DMS 273 (cell line): ENCODE measurements at regions not wholly inside any gene's neighbourhood (a gene's known extent, or its start where the extent isn't known, plus 50 kb on each side); places are given as distances from the start of the nearest gene placed in this dataset.
"Not testable (repeated sequence)": the region's sequence is repeated elsewhere in the genome, so short reads cannot be mapped to it uniquely, and the experiment has no call there.

ENCODE experiments used
- DNase-seq: peaks from one replicate; lab custom pipeline; 2025; ENCODE audit not compliant: unreplicated experiment; lab: John Stamatoyannopoulos, UW

DNA sequence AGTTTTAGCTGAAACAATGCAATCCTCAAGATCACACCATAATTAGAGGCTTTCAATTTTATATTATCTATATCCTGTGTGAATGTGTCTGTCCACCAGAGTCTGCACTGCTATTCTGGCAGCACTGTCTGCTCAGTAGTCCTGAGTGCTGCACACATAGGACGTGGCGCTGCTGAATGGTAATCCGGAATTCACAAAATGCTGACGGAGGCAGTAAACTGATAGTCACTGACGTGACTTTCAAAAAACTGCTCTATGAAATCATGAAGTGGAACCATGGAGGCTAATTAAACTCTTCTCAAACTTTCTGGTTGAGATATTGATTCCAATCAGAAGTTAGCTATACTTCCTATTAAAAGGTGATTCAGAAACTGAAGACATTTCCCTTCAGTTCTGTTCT, 190.8 kb upstream of the NOX3 start:
- DNase-seq, result no peak

- no peak for DNase-seq
These were observed 189.7 kb upstream of the NOX3 start for GRCh38 chr6:155645325-155645724.

GRCh38 chr6:155641603-155642002, 186.0 kb upstream of the NOX3 start:
- DNase-seq, result no peak

- DNase-seq, result no peak
These were observed 182.6 kb upstream of the NOX3 start for GRCh38 chr6:155638200-155638599.

GRCh38 chr6:155635416-155635815, 179.8 kb upstream of the NOX3 start:
- no peak for DNase-seq

DNA sequence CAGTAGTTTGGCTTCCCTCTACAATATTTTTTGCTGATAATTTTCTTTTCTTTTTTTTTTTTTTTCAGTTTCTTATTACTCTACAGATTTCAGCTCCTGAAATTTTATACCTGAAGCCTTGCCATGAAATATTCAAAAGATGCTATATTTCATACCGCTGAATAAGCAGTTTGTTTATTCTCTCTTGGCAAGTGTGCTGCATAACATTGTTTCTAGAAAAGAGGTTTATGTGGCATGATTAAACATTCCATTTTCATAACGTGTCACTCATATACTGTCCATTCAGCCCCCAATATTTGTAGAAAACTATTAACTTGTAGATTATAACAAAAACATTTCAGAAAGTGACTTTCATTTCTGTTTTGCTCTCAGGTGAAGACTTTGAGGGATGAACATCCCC, 174.4 kb upstream of the NOX3 start:
- no peak for DNase-seq

DNA sequence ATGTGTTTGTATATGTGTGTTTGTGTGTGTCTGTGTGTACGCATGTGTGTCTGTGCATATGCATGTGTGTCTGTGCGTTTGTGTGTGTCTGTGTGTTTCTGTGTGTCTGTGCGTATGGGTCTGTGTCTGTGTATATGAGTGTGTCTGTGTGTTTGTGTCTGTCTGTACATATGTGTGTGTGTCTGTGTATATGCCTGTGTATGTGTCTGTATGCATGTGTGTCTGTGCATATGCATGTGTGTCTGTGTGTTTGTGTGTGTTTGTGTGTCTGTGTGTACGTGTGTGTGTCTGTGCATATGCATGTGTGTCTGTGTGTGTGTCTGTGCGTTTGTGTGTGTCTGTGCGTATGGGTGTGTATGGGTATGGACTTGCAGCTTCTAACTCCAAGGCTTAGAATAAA, 174.0 kb upstream of the NOX3 start:
- DNase-seq, result no peak

DNA sequence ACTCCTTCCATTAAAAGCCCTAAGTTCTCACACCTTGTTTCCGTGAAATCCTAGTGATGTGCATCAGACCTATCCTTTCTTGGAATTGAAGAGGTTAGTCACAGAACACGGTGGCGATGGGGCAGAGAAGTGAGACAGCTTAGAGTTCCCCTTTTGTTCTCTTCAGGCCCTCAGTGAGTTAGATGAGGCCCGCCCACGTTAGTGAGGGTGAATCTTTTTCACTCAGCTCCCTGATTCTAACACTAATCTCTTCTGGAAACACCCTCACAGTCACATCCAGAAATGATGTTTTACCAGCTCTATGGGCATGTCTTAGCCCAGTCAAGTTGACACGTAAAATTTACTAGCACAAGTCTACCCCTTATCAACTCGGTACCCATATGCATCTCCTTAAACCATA, 172.7 kb upstream of the NOX3 start:
- DNase-seq, result no peak

GRCh38 chr6:155627722-155628212, 172.1 kb upstream of the NOX3 start:
- DNase-seq, result not testable (repeated sequence)

DNA sequence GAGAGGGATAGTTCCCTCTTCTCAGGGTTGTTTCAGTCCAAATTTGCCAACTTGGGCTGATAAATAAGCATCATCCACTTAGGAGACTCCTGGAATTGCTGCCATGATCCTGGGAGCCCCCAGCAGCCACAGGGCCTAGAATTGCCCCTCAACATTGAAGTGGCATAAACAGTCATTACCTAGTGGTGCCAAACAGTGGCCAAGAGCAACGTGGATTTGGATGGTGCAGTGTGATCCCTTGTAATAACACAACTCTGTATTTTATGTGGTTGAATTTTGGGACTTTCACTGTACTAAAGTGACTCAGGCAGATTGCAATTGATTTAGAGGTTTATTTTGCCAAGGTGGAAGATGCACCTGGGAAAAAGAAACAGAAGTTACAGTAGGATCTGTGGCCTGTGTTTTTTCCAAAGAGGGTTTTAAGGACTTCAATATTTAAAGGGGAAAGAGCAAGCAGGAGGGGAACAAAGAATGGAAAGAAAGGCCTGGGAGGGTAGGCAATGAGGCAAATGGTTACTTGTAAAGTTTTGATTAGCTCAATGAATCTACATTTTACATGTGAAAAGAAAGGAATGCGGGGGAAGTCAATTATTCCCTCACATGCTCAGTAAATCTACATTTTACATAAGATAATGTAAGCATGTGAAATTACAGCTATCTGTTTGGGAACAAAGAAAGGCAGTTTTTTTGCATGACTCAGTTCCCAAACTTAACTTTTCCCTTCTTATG, 168.0 kb upstream of the NOX3 start:
- DNase-seq, result no peak

GRCh38 chr6:155614606-155615005, 159.0 kb upstream of the NOX3 start:
- DNase-seq, result no peak

DNA sequence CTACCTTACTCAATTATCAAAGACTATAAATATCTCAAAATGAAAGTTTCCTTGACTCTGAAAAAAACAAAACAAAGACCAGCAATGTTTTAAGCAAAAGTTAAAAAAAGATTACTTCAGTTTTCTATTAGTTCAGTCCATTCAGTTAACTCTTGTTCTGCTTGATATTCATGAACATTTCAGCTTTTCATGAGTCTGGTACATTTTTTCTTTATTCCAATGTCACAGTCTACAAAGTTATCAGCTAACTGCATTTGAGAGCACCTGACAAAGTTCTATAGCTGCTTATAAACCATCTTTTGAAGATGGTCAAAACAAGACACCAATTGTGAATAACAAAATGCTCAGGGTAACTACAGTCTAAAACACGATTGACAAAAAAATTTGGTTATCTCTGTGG, 156.1 kb upstream of the NOX3 start:
- no peak for DNase-seq

- DNase-seq, result no peak
These were observed 149.4 kb upstream of the NOX3 start for GRCh38 chr6:155604991-155605390.

- no peak for DNase-seq
These were observed 143.9 kb upstream of the NOX3 start for GRCh38 chr6:155599561-155599960.

DNA sequence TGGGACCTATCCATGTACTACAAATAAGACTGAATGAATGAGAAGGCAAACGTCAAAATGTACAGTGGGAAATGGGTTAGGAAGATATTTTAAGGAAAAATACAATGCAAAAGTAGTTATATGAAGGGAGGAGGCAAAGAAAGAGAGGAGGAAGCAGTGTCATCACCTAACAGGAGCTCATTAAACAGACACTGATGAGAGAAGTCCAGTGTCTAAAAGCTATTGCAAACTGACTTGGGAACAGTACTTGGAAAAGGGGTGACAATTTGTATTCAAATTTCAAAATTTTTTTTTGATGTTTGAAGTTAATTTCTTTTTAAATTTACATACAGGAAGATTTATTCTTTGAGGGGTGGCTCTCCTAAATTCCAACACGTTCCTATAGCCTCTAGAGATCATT, 143.5 kb upstream of the NOX3 start:
- no peak for DNase-seq

DNA sequence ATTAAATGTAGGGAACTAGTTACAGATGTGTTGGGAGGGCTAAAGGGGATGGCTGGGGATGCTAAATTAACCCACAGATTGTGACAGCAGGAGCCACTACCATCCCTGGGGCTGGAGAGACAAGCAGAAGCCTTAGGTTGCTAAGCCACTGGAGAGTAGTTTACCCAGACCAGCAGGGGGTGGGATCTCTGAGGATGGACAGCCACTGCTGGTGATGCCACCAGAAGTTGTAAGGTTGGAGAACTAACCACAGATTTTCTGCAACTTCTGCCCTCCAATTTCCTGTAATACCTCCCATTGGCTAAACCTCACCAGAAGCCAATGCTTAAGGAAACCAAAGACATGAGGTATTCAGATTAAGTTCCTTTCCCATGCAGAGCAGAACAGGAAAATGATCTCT, 139.6 kb upstream of the NOX3 start:
- DNase-seq, result no peak

GRCh38 chr6:155591741-155592140, 136.1 kb upstream of the NOX3 start:
- DNase-seq, result no peak

GRCh38 chr6:155589190-155589589, 133.6 kb upstream of the NOX3 start:
- DNase-seq, result no peak

DNA sequence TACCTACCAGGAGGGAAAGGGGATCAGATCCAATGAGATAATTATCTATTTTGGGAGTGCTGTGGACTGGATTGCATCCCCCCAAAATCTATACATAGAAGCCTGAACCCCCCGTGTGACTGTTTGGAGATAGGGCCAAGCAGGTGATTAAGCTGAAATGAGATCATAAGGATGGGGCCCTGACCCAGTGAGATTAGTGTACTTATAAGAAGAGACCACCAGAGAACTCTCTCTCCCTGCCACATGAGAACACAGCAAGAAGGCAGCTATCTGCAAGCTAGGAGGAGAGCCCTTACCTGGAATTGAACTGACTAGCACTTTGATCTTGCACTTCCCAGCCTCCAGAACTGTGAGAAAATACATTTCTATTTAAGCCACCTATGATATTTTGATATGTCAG, 132.2 kb upstream of the NOX3 start:
- no peak for DNase-seq

DNA sequence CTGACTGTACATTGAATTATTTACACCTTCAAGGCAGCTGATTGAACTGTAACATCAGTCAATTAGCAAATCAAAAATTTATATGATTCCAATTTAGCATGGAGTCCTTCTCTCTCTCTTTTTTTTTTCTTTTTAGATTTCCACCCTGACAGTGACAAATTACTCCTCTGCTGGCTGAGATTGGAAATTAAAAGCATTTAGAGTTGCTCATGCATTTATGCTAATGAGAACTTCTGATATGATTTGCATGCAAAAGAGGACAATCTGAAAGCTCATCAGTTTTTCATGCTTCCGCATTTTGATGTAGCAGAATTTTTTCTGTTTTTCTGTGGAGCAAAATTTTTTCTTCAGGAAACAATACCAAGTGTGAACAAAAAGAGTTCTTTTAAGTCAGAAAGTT, 130.5 kb upstream of the NOX3 start:
- no peak for DNase-seq

DNA sequence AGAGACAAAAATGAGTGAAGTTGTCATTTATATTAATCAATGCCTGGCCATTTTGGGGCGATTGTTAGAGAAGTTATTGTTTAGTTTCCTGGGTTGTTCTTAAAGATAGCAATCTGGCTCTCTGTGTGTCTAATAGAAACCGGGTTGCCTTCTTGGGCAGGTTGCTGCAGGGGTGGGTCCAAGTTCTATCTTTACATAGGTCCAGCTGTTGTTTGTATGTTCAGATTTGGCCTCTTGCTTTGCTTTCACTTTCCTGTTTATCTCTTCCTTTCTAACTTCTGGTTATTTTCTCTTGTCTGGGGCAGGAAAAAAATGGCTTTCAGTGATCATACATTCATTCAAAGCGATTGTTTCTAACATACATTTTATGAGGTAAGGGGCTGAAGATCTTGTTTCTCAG, 128.4 kb upstream of the NOX3 start:
- DNase-seq, result no peak

DNA sequence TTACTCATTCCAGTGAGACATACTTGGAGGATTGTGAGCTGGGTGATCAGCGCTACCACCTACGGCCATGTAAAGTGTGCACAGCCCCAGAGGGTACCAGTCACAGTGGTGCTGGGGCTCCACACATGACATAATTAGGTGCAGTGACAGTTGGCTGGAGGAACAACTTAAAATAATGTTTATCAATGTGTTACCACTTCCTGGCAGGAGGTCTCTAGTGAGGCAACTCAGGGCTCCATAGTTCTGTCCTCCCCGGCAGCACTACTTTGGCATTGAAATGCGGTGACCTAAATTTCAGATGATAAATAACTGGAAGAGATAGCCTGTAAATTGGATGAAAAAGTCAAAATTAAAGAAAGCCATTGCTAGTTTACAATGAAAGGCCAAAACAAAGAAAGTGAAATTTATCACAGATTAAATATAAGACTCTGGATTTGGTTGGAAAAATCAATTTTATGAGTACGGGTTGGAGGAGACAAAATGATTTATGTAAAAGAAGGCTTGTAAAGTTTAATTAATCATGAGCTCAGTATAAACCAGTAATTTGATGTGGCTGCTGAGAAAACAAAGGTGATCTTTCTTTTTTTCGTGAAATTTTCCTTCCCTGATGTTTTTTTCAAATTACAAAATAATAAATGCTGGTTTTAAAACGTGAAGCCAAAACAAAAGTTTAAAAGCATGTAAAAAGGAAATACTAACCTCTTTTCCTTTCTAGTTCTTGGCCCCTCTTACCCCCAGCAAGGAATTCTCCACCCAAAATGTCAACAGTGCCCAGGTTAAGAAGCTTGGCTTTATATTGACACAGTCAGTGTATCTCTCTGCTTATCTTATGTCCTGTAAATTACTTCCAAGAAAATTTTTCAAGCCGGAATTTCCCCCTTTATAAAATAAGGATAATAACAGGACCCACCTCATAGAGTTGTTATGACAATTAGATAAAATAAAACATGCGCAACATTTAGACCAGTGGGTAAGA, 126.7 kb upstream of the NOX3 start:
- DNase-seq, result no peak
